Osteoblast (primary cell): ENCODE measurements at regions not wholly inside any gene's neighbourhood (a gene's known extent, or its start where the extent isn't known, plus 50 kb on each side); places are given as distances from the start of the nearest gene placed in this dataset.

ENCODE experiments used
- DNase-seq: peaks from one replicate; pipeline ENCODE4 v3.0.0; 2011; ENCODE audit warnings: low spot score, mixed read lengths; ENCODE audit not compliant: insufficient read length; ENCODE audit errors: missing footprints
- H2AFZ ChIP-seq: 2 replicates; pipeline ENCODE4 v1.6.0; 2011; ENCODE audit warnings: mild to moderate bottlenecking, low read length
- H3K27ac ChIP-seq: 2 replicates; pipeline ENCODE4 v1.5.1; 2011; ENCODE audit warnings: mild to moderate bottlenecking, low read depth, low read length, moderate library complexity
- H3K27me3 ChIP-seq: 2 replicates; pipeline ENCODE4 v1.6.0; 2012; ENCODE audit warnings: mild to moderate bottlenecking, control low read depth, inconsistent platforms, low read length, moderate library complexity; ENCODE audit not compliant: insufficient read depth
- H3K36me3 ChIP-seq: 2 replicates; pipeline ENCODE4 v1.5.1; 2011; ENCODE audit warnings: mild to moderate bottlenecking, low read length, control low read depth, moderate library complexity; ENCODE audit not compliant: insufficient read depth
- H3K4me1 ChIP-seq: 2 replicates; pipeline ENCODE4 v1.5.1; 2011; ENCODE audit warnings: mild to moderate bottlenecking, low read length, control low read depth, moderate library complexity; ENCODE audit not compliant: insufficient read depth
- H3K4me2 ChIP-seq: 2 replicates; pipeline ENCODE4 v1.6.0; 2011; ENCODE audit warnings: mild to moderate bottlenecking, low read length; ENCODE audit not compliant: insufficient read depth
- H3K4me3 ChIP-seq: fragments of 200-600 bp; sonication (generic); 3 replicates; pipeline ENCODE4 v1.5.1; 2012; ENCODE audit warnings: mild to moderate bottlenecking, low read length, inconsistent platforms; ENCODE audit not compliant: insufficient read depth
- H3K79me2 ChIP-seq: 2 replicates; pipeline ENCODE4 v1.6.0; 2012; ENCODE audit warnings: mild to moderate bottlenecking, low read length, control low read depth, inconsistent platforms; ENCODE audit not compliant: insufficient read depth
- H3K9me3 ChIP-seq: 2 replicates; pipeline ENCODE4 v1.5.1; 2011; ENCODE audit warnings: low read depth, low read length, control low read depth
- H4K20me1 ChIP-seq: 2 replicates; pipeline ENCODE4 v1.6.0; 2012; ENCODE audit warnings: mild to moderate bottlenecking, low read length, control low read depth; ENCODE audit not compliant: insufficient read depth
- CTCF ChIP-seq: IDR thresholded peaks from 2 replicates; pipeline ENCODE4 v1.5.1; 2011; ENCODE audit warnings: mild to moderate bottlenecking, low read depth, low read length, moderate library complexity; ENCODE audit errors: extremely low read depth

GRCh38 chrX:17932781-17933180 is 71.7 kb upstream of the RAI2 start:
- H2AFZ ChIP-seq, result no peak overlapping the region
- no peak overlapping the region for H3K27ac ChIP-seq
- no peaks in the 10 kb centered on the region for H3K36me3 ChIP-seq
- TF ChIP-seq CTCF, result no peak
- no peak overlapping the region for H3K4me3 ChIP-seq
- H3K4me2 ChIP-seq, result no peak overlapping the region
- DNase-seq, result no peak
- no peaks in the 10 kb centered on the region for H4K20me1 ChIP-seq
- no peaks in the 10 kb centered on the region for H3K9me3 ChIP-seq
- H3K79me2 ChIP-seq, result no peaks in the 10 kb centered on the region
- H3K27me3 ChIP-seq, result no peaks in the 10 kb centered on the region
- H3K4me1 ChIP-seq, result no peaks in the 10 kb centered on the region

DNA sequence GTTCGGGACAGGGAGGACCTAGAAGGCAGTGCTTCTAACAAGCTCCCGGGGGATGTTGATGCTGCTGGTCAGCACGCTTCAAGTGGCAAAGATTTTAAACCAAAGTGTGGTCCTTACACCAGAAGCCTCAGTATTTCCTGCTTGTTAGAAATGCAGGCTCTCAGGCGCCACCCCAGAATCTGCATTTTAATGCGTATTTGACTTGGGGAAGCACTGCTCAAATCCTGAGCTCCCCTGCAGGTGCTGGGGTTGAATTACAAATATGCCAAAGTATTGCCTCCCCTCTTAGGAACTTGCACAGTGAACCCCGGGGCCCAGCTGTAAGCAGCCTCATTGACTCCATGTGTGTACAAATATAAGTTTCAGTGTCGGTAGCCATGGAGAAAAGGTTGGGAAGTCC is 70.8 kb upstream of the RAI2 start:
- no peak overlapping the region for H2AFZ ChIP-seq
- no peaks in the 10 kb centered on the region for H3K4me1 ChIP-seq
- no peak for DNase-seq
- no peaks in the 10 kb centered on the region for H3K9me3 ChIP-seq
- no peak overlapping the region for H3K27ac ChIP-seq
- H3K36me3 ChIP-seq, result no peaks in the 10 kb centered on the region
- no peaks in the 10 kb centered on the region for H3K27me3 ChIP-seq
- no peak overlapping the region for H3K4me3 ChIP-seq
- no peak for TF ChIP-seq CTCF
- H3K79me2 ChIP-seq, result no peaks in the 10 kb centered on the region
- H4K20me1 ChIP-seq, result no peaks in the 10 kb centered on the region
- H3K4me2 ChIP-seq, result no peak overlapping the region

GRCh38 chrX:17930850-17931249 is 69.8 kb upstream of the RAI2 start:
- Histone ChIP-seq H4K20me1 (no peaks in the 10 kb centered on the region), H2AFZ (no peak overlapping the region)

DNA sequence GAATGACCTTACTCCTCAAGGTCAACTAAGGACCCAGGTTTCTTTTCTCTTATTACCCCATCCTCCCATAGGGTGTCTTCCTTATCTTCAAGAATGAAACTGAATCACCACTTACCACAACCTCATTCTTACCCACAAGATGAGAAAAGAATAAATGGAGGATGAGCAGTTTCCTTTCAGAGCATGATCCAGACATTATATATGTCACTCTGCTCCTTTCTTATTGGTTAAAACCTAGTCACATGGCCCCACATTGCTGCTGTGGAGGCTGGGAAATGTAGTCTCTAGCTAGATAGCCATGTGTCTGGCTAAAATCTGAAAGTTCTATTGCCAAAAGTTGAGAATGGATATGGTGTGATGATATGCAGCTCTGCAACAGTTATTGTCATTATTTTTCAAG is 62.4 kb upstream of the RAI2 start:
- no peaks in the 10 kb centered on the region for H3K27me3 ChIP-seq
- DNase-seq, result no peak
- H3K27ac ChIP-seq, result no peak overlapping the region
- no peaks in the 10 kb centered on the region for H3K79me2 ChIP-seq
- no peaks in the 10 kb centered on the region for H4K20me1 ChIP-seq
- no peaks in the 10 kb centered on the region for H3K9me3 ChIP-seq
- no peaks in the 10 kb centered on the region for H3K36me3 ChIP-seq
- no peak overlapping the region for H3K4me2 ChIP-seq
- no peaks in the 10 kb centered on the region for H3K4me1 ChIP-seq
- no peak overlapping the region for H2AFZ ChIP-seq
- no peak overlapping the region for H3K4me3 ChIP-seq
- no peak for TF ChIP-seq CTCF

More at GRCh38 chrX:17930850-17931249, 69.8 kb upstream of the RAI2 start:
- TF ChIP-seq CTCF, result no peak
- Histone ChIP-seq H3K27me3 (no peaks in the 10 kb centered on the region), H3K4me1 (no peaks in the 10 kb centered on the region), H3K36me3 (no peaks in the 10 kb centered on the region), H3K4me3 (no peak overlapping the region), H3K4me2 (no peak overlapping the region), H3K9me3 (no peaks in the 10 kb centered on the region), H3K27ac (no peak overlapping the region), H3K79me2 (no peaks in the 10 kb centered on the region)
- no peak for DNase-seq
